HG02852 (cell line): ENCODE measurements at regions not wholly inside any gene's neighbourhood (a gene's known extent, or its start where the extent isn't known, plus 50 kb on each side); places are given as distances from the start of the nearest gene placed in this dataset.
"Not testable (repeated sequence)": the region's sequence is repeated elsewhere in the genome, so short reads cannot be mapped to it uniquely, and the experiment has no call there.

Source experiments
- ATAC-seq: cut with Tn5 transposase; IDR thresholded peaks from one replicate; pipeline ENCODE4 v1.9.1; 2021; ENCODE audit warnings: mild to moderate bottlenecking, moderate library complexity; ENCODE audit not compliant: unreplicated experiment

GRCh38 chr11:122405547-122406341, 249.8 kb upstream of the UBASH3B start:
- no peak for ATAC-seq

GRCh38 chr11:122404571-122404970, 251.0 kb upstream of the UBASH3B start:
- no peak for ATAC-seq

GRCh38 chr11:122401581-122401980, 253.9 kb upstream of the UBASH3B start:
- ATAC-seq = not testable (repeated sequence)

DNA sequence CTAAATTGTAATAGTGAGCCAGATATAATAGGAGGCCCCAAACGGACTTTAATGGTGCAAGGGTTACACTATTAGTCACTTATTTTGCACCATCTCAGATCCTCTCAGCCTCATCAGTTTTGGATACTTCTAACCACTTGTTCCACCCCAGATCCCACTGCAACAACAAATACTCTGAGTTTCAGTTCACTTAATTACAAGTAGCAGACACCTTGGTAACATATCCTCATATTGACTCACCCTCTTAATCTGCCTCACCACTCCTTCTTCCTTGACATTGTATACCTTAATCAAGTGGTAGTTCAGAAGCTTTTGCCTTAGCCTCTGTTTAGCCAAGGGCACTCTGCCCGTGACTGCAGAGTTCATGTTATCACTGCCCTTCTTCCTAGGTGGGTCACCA, 256.1 kb upstream of the UBASH3B start:
- no peak for ATAC-seq

DNA sequence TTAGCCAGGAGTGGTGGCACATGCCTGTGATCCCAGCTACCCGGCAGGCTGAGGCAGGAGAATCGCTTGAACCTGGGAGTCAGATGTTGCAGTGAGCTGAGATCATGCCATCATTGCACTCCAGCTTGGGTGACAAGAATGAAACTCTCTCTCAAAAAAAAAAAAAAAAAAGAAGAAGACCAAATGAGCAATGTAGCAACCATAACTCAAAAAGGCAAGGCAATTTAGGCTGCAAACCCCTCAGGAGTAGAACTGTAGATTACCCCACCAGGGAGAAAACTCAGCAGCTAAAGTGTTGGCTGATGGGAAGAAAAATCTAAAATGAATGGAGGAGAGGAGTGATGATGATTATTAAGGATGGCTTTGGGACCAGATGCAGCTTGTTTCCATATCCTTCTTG, 256.7 kb upstream of the UBASH3B start:
- ATAC-seq = no peak

- ATAC-seq = no peak
Measured at GRCh38 chr11:122398167-122398566, 257.4 kb upstream of the UBASH3B start.

GRCh38 chr11:122395282-122395681, 260.2 kb upstream of the UBASH3B start:
- ATAC-seq = no peak

GRCh38 chr11:122394313-122394712, 261.2 kb upstream of the UBASH3B start:
- no peak for ATAC-seq

GRCh38 chr11:122393209-122393860, 262.2 kb upstream of the UBASH3B start:
- ATAC-seq = no peak

DNA sequence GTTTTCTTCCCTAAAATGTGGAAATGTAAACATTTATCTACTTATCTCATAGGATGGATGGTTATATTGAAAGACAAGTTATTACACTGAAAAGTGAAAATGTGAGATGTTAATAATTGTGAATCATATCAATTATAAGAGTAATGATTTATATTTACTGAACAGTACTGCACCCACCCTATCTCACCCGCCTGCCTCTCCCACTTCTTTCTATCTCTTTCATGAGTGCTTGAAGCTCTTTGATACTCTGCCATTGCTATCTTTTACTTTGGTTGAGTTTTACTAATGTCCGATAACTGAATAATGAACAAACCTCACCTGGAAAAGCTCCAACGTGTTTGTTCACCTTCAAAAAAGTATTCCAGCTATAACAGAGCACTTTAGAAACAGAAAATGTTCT, 263.0 kb upstream of the UBASH3B start:
- no peak for ATAC-seq

GRCh38 chr11:122391049-122391448, 264.5 kb upstream of the UBASH3B start:
- ATAC-seq = no peak

DNA sequence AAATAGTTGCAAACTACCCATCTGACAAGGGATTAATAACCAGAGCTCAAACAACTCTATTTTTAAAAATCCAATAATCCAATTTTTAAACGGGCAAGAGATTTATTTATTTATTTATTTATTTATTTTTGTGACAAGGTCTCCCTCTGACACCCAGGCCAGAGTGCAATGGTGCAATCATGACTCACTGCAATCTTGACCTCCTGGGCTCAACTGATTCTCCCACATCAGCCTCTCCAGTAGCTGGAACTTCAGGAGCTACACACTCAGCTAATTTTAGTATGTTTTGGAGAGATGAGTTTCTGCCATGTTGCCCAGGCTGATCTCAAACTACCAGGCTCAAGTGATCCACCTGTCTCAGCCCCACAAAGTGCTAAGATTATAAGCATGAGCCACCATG, 267.2 kb upstream of the BLID start:
- ATAC-seq = no peak

GRCh38 chr11:122375687-122376399, 259.8 kb upstream of the BLID start:
- ATAC-seq = no peak

DNA sequence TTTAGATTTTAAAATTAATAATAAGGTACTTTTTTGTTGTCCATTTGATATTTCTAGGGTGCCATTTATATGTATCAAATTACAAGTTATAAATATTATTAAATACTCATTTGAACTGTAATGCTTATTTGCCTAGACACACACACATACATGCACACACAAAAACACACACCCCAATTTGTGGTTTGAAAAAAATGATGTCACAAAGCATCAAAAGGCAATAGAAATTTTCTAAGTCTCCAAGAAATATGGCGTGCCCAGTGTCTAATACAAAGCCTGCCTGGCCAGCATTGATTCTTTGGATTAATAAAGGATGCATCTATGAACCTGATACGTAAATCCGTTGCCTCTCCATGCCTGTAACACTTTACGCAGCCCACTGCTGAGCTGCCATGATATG, 252.8 kb upstream of the BLID start:
- no peak for ATAC-seq

DNA sequence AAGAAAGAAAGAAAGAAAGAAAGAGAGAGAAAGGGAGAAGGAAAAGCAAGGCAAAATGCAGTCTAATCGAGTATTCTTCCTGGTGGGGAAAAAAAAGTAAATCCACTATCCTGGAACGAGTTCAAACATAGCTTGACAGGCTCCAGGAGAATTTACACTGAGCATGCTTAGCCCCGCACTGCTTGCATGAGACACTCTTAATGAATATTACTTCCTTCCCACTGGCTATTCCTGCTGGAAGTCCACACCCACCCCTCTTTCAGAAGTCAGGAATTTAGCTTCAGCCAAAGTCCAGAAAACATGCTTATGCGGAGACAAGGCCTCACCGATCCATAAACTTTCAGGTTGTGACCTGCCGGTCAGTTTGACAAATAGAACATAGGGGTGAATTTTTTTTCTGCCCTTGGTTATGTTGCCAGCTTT, 251.8 kb upstream of the BLID start:
- ATAC-seq = no peak

DNA sequence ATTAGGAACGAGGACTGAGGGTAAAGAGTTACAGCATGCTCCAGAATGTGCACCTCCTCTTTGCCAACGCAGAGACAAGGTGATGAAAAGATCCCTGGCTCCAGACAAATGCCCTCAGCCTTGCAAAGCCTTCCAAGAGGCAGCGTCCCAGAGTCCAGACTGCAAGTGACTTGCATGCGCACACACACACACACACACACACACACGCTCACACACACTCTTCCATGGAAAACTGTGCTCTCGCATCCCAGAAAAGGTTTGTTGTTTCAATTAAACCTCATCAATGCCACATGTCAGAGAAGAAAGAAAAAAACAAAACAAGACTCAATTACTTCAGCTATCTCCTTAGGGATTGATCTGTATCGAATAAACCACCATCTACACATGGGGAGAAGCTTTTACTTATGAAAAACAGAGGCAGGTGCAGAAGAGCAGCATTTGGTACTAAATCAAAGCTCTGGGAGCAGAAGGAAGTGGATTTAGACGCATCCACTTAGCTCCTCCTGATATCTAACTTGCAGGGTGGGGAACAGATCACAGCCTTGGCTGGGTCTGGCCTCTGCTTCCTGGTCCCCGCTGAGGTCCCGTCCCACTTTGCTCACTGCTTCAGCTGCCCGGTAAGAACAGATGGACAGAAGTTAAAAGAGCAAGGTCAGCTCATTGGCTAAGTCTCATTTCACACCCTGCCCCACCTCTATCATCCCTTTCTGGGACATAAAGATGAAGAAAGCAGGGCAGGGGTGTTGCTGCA, 249.8 kb upstream of the BLID start:
- no peak for ATAC-seq

DNA sequence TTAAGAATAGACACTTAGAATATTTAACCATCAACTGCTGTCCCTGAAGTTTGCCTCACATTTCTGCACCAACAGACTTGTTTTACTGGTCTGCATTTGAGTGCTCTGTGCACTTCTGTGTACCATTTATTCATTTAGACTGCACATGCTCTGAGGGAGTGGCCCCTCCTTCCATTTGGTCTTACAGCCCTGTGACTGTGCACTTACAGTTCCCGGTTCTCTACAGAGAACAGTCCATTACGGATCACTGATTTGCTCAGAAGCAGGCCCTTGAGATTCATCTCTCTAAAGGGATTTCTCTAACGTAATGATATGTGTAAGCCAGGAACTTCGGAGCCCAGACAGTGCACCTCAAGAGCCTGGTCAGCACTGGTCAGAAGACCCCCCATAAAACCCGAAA, 247.3 kb upstream of the BLID start:
- ATAC-seq = no peak

GRCh38 chr11:122362381-122362780, 246.4 kb upstream of the BLID start:
- ATAC-seq = no peak

- ATAC-seq = no peak
Measured at GRCh38 chr11:122360875-122361274, 244.9 kb upstream of the BLID start.

DNA sequence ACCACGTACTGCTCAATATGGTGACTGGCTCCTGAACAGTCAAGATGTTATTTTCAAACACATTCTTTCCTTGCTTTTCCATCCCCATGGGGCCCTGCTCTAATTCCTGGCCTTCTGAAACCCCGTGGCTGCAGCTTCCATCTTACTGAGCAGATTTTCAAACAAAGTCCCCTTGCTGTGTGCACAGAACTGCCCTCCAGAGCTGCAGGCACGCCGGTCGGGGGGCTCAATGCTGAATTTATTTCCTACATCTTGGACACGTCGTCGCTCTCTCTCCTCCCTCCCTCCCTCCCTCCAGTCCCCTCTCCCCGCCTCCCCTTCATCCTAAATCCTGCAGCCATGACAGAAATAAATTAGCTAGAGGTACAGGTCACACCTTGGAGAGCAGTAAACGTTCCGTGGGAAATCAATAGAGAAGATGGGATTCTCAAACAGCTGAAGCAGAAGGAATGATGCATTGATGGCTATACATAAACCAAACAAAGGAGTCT, 243.1 kb upstream of the BLID start:
- ATAC-seq = no peak

- no peak for ATAC-seq
Measured at GRCh38 chr11:122358292-122358691, 242.3 kb upstream of the BLID start.
